ENCODE measurements at regions not wholly inside any gene's neighbourhood (a gene's known extent, or its start where the extent isn't known, plus 50 kb on each side); places are given as distances from the start of the nearest gene placed in this dataset.

DNA sequence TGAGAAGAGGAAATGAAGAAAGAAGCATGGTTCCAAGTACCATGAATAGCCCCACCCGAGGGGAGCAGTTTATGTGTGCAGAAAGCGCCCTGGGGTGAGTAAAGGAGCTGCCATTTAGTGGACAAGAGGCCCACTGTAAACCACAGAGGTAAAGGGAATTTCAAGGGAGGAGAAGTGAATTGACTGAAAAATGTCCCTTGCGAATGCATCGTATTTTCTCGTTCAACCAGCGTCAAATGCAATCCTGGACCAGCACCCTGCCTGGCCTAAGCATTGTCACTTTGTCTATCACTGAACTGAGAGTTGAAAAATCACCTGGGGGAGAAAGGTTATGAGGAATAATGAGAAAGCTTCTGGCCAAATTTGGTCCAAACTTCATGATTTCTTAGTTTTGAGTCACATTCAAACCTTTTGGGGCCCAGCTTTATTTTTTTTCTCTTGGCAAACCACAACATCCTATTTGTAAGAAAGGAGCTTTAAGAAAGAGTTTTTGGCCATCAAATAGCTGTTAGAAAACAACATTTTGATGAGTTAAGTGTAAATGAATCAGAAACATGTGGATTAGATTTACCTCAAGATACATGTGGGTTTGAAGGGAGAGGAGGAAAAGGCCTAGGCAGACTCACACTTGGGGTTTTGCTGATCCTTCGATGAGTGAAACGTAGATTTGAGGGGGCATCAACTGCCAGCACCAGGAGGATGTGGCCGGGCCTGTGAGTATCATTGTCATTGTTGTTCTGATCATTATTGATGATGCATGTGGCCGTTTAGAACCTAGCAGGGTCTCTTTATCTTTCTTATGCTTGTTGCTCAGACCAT, 214.0 kb downstream of the CLIC5 start:
- intact Hi-C loops (cut with DNase I): no loop called here
- no peak overlapping the region for H3K4me3 ChIP-seq
- no peak overlapping the region for H3K27ac ChIP-seq
- no peaks in the 10 kb centered on the region for H3K36me3 ChIP-seq
- no peak for TF ChIP-seq POLR2A (IDR thresholded peaks at IDR 0.05)
- TF ChIP-seq, protein P1, sequence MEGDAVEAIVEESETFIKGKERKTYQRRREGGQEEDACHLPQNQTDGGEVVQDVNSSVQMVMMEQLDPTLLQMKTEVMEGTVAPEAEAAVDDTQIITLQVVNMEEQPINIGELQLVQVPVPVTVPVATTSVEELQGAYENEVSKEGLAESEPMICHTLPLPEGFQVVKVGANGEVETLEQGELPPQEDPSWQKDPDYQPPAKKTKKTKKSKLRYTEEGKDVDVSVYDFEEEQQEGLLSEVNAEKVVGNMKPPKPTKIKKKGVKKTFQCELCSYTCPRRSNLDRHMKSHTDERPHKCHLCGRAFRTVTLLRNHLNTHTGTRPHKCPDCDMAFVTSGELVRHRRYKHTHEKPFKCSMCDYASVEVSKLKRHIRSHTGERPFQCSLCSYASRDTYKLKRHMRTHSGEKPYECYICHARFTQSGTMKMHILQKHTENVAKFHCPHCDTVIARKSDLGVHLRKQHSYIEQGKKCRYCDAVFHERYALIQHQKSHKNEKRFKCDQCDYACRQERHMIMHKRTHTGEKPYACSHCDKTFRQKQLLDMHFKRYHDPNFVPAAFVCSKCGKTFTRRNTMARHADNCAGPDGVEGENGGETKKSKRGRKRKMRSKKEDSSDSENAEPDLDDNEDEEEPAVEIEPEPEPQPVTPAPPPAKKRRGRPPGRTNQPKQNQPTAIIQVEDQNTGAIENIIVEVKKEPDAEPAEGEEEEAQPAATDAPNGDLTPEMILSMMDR (IDR thresholded peaks at IDR 0.05): no peak
- no peak for TF ChIP-seq EP300 (IDR thresholded peaks at IDR 0.05)
- H3K9me3 ChIP-seq: peaks cover 0 to 3% of the 10 kb centered on the region in 2 donors
- 59 to 72% (median 62%) methylated on average over 10 of the region's 10 CpGs for WGBS, 3 donors
- no peaks in the 10 kb centered on the region for H3K27me3 ChIP-seq
- DNase-seq: no peak
- no peaks in the 10 kb centered on the region for H3K4me1 ChIP-seq (ENCODE audit: insufficient read depth)

DNA sequence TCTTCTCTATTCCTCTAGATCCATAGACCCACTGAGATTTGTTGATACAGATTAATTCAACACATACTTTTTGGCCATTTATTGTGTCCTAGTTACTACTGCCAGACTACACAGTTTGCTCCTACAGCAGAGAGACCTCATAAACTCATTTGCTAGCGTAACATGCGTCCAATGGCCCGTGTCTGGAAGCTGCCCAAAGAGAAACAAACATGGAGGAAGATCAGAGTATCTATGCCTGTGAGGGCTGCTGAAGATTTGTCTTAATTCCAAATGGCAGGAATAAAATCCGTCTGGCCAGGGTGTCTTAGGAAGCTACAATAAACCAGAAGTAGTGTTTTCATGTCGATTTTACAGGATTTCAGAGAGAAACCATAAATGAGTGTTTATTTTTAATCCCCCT, 214.7 kb downstream of the CLIC5 start:
- Histone ChIP-seq H3K9me3 (no peaks in the 10 kb centered on the region), H3K27ac (no peak overlapping the region), H3K4me1 (ENCODE audit: insufficient read depth) (no peaks in the 10 kb centered on the region), H3K36me3 (no peaks in the 10 kb centered on the region), H3K27me3 (no peaks in the 10 kb centered on the region), H3K4me3 (no peak overlapping the region)
- TF ChIP-seq EP300 (IDR thresholded peaks at IDR 0.05) (no peak), POLR2A (IDR thresholded peaks at IDR 0.05) (no peak)
- TF ChIP-seq, protein P1 (IDR thresholded peaks at IDR 0.05): no peak
- intact Hi-C loops (cut with DNase I): no loop called here
- no peak for DNase-seq
- 39 to 43% (median 41%) methylated on average over 5 of the region's 5 CpGs for WGBS, 3 donors

DNA sequence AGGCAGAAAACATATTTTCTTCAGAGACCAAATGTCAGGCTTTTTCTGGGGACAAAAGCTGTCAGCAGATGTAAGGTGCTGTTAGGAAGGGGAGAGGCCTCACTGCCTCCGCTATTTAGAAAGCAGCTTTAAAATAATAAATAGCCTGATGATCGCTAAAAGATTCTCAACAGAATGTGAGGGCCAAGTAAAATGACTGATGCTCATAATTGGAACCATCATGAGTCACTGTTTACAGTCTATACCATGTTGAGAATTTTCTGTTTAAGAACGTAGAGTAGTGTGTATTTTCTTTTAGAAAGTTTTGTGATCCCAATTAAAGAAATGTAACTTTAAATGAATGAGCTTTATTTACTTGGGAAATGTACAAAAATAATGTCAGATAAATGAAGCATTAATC, 220.0 kb downstream of the CLIC5 start:
- WGBS, 3 donors: 78 to 90% (median 85%) methylated on average over 3 of the region's 3 CpGs
- Histone ChIP-seq H3K9me3 (no peaks in the 10 kb centered on the region), H3K36me3 (no peaks in the 10 kb centered on the region), H3K4me1 (ENCODE audit: insufficient read depth) (no peaks in the 10 kb centered on the region), H3K4me3 (no peak overlapping the region), H3K27ac (no peak overlapping the region), H3K27me3 (no peaks in the 10 kb centered on the region)
- no peak for TF ChIP-seq POLR2A (IDR thresholded peaks at IDR 0.05)
- TF ChIP-seq, protein P1 (IDR thresholded peaks at IDR 0.05): no peak
- no peak for TF ChIP-seq EP300 (IDR thresholded peaks at IDR 0.05)
- no peak for DNase-seq
- intact Hi-C loops (cut with DNase I): no loop called here

DNA sequence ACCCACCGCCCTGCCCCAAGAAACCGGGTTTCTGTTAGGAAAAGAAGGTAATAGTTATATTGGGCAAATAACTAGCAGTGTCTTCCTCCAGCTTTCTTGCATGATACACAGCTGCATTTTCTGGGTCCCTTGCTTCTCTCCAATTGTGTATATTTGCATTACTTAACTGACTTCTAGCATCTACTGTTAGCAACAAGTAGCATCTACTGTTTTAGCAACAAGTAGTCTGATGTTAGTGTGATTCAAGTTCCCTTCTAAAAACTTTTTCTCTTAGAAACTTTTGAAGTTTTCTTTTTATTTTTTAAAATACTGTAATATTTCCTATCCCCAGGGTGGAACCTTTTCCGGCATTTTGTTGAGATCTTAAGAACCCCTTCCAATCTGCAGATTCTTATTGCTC, 221.2 kb downstream of the CLIC5 start:
- intact Hi-C loops (cut with DNase I): no loop called here
- Histone ChIP-seq H3K27ac (no peak overlapping the region), H3K27me3 (no peaks in the 10 kb centered on the region), H3K4me1 (ENCODE audit: insufficient read depth) (no peaks in the 10 kb centered on the region), H3K36me3 (no peaks in the 10 kb centered on the region), H3K9me3 (no peaks in the 10 kb centered on the region), H3K4me3 (no peak overlapping the region)
- no peak for DNase-seq
- no peak for TF ChIP-seq EP300 (IDR thresholded peaks at IDR 0.05)
- no peak for TF ChIP-seq POLR2A (IDR thresholded peaks at IDR 0.05)
- TF ChIP-seq, protein P1 (IDR thresholded peaks at IDR 0.05): no peak
- WGBS, 3 donors: 91 to 95% (median 94%) methylated on average over 3 of the region's 3 CpGs

Data from ovary (tissue), 7 donors.